ENCODE measurements at regions not wholly inside any gene's neighbourhood (a gene's known extent, or its start where the extent isn't known, plus 50 kb on each side); places are given as distances from the start of the nearest gene placed in this dataset.

DNA sequence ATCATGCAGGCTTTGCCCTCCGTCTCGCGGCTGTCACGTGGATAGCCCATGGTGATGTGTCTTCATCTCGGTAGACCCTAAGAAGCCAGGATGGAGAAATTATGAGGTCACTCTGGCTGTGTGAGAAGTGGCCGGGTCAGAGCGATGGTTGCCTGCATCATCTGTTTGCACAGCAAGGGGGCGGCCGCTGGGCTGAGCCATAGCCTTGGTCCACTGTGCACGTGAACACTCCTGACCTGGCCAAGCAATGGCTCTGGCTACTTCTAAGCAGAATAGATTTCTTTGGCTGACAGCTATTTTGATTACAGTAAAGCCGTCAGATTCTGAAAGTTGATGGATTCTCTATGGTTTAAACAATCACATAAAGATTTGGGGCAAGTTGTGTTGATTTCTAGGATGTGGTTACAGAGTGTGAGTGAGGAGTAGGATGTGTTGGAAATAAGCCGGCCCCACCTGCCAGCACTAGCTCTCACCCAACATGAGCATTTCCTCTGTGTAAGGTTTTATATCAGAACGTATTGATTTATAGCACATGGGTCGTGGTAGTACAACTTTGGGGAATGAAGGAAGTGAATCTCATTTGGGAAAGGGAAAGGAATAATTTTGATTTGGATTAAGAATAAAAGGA lies 214.4 kb upstream of the GPR26 start:
- TF ChIP-seq, protein P1, sequence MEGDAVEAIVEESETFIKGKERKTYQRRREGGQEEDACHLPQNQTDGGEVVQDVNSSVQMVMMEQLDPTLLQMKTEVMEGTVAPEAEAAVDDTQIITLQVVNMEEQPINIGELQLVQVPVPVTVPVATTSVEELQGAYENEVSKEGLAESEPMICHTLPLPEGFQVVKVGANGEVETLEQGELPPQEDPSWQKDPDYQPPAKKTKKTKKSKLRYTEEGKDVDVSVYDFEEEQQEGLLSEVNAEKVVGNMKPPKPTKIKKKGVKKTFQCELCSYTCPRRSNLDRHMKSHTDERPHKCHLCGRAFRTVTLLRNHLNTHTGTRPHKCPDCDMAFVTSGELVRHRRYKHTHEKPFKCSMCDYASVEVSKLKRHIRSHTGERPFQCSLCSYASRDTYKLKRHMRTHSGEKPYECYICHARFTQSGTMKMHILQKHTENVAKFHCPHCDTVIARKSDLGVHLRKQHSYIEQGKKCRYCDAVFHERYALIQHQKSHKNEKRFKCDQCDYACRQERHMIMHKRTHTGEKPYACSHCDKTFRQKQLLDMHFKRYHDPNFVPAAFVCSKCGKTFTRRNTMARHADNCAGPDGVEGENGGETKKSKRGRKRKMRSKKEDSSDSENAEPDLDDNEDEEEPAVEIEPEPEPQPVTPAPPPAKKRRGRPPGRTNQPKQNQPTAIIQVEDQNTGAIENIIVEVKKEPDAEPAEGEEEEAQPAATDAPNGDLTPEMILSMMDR (IDR thresholded peaks at IDR 0.05), result no peak
- TF ChIP-seq EP300 (IDR thresholded peaks at IDR 0.05), result no peak
- no peak for TF ChIP-seq POLR2A (IDR thresholded peaks at IDR 0.05)
- TF ChIP-seq POLR2AphosphoS5 (IDR thresholded peaks at IDR 0.05), result no peak
